GM19328 (cell line): ENCODE measurements at regions not wholly inside any gene's neighbourhood (a gene's known extent, or its start where the extent isn't known, plus 50 kb on each side); places are given as distances from the start of the nearest gene placed in this dataset.
"Not testable (repeated sequence)": the region's sequence is repeated elsewhere in the genome, so short reads cannot be mapped to it uniquely, and the experiment has no call there.

Experiments used
- ATAC-seq: cut with Tn5 transposase; IDR thresholded peaks from one replicate; pipeline ENCODE4 v1.9.1; 2021; ENCODE audit warnings: mild to moderate bottlenecking, moderate library complexity; ENCODE audit not compliant: unreplicated experiment

GRCh38 chr18:43710135-43710534, 432.8 kb upstream of the SYT4 start:
- no peak for ATAC-seq

DNA sequence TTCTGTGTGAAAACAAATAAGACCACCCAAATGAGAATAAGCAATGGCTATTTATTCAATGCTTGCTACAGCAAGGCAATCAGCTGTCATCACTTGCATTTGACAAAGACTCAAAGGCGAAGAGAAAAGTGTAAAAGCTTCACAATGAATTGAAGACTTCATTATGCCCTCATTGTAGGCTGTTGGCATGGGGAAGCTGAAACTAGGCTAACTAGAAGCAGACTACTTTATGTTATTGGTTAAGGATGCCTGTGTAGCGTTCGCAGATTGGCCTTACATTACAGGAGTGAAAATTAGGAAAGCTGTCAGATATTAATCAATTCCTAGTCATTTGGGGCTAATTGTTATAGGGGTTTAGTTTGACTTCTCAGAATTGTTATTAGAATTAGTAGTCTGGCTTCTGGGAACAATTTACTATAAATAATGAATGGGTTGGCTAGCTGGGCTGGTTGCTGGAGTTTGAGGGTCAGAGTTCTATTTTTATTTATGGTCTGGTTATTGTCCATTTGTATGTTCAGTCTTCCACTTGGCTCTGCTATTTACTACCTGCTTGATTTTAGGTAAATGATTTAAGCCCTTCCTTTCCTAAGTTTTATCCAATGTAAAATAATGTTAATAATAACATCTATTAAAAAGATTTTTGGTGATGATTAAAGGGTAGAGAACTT, 437.2 kb upstream of the SYT4 start:
- no peak for ATAC-seq

DNA sequence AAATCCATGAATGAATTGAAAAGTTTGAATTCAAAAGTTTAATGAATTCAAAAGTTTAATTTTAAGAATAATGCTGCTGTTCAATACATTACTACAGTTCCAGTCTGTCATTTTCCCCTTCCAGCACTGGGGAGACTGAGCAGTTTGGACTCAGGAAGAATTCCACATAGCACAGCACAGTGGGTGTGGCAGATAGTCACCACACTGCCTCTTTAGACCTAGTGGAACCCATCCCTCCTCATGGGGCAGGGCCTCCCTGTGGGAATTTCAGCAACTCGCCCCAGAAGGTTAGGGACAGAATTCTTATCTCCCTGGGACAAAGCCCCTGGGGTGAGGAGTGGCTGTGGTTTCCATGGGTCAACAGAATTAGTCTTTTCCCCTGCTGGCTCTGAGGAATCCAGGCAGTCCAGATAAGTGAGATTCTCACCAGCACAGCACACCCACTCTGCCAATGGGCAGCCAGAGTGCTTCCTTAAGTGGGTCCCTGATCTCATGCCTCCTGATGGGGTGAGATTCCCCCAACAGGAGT, 442.0 kb upstream of the SYT4 start:
- ATAC-seq: no peak

- ATAC-seq: no peak
Observed at GRCh38 chr18:43720041-43720440, 442.8 kb upstream of the SYT4 start.

DNA sequence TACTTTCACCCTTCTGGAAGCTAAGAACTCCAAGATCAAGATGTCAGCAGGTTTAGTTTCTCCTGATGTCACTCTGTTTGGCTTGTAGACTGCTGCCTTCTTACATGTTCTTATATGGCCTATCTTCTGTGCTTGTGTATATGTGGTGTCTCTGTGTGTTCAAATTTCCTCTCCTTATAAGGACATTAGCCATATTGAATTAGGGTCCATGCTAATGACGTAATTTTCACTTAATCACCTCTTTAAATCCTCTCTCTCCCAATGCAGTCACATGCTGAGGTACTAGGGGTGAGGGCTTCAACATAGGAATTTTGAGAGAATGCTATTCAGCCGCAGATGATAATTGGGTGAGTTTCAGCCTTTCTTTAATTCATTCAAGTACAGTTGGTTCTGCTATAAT, 458.3 kb upstream of the SYT4 start:
- no peak for ATAC-seq

GRCh38 chr18:43744960-43745745, 467.9 kb upstream of the SYT4 start:
- ATAC-seq: no peak

DNA sequence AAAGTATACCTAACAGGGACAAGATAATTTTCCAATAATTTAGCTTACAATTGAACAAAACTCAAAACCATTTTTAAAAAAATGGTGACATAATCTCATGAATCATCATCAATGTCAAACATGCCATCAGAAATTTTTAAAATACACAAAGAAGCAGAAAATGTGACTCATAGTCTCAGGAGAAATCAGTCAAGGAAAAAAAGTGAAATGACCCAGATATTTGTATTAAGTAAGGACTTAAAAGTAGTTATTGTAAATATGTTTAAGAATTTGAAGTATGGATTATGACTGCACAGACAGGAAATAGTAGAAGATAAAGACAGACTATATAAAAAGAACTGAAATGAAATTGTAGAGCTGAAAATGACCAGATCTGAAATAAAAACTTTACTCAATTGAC, 473.9 kb upstream of the SYT4 start:
- ATAC-seq: no peak

GRCh38 chr18:43751835-43752234, 474.5 kb upstream of the SYT4 start:
- ATAC-seq: no peak

- ATAC-seq: no peak
Observed at GRCh38 chr18:43757273-43757672, 480.0 kb upstream of the SYT4 start.

GRCh38 chr18:43758734-43759133, 481.4 kb upstream of the SYT4 start:
- no peak for ATAC-seq

DNA sequence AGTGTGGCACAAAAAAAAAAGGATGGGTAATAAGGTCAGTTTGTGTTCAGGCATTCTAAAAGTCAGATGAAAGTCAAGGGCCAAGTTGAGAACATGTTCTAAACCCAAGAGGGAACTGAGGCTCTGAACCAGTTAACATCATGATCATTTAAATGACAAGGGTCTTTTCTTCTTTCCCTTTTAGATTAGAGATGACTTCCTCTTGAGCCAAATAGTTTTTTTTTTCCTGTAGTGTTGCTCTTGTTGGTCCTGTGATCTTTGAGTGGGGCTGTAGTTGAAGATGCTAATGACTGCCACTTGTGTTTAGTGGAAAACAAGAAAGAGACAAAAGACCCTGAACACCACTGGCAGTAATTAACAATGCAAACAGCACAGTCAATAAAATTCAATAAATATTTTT, 482.7 kb upstream of the SYT4 start:
- ATAC-seq: no peak

DNA sequence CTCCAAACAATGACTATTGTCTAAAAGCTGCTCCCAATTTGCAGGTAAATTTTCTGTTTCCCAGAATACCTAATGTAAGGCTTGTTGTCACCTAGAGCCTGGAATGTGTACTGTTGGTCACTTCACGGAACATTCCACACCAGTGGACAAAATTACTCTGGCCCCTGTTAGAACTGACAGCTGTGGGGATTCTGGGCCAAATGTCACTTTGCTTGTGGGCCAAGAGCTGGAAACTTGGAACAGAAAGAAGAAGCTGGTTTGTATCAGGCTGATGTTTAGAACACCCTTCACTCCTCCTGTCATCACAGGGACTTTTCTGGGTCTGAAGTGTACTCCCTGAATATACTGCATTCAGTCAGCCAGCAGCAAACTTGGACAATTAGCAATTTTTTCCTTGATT, 495.6 kb upstream of the SYT4 start:
- ATAC-seq: no peak

GRCh38 chr18:43774497-43774896, 497.2 kb upstream of the SYT4 start:
- ATAC-seq: no peak

DNA sequence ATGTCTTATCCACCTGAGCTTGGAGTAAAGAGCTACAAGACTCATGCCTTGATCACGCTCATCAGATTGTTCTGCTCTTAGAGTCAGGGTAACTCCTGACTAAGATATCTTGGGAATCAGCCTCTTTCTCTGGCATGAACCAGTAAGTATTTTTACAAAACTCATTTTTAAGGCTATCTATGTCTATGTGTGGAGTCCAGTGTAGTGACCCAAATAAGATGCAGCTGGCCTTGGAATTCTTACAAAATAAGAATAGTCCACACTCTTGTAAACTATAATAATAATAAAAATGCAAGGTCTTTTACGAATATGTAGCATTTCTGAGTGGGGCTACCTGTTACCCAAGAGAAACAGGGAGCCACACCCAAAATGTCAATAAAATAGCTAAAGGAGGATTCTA, 498.3 kb upstream of the SYT4 start:
- no peak for ATAC-seq

- ATAC-seq: no peak
Observed at GRCh38 chr18:43776997-43777396, 499.7 kb upstream of the SYT4 start.

- no peak for ATAC-seq
Observed at GRCh38 chr18:43777636-43778304, 500.5 kb upstream of the SYT4 start.

DNA sequence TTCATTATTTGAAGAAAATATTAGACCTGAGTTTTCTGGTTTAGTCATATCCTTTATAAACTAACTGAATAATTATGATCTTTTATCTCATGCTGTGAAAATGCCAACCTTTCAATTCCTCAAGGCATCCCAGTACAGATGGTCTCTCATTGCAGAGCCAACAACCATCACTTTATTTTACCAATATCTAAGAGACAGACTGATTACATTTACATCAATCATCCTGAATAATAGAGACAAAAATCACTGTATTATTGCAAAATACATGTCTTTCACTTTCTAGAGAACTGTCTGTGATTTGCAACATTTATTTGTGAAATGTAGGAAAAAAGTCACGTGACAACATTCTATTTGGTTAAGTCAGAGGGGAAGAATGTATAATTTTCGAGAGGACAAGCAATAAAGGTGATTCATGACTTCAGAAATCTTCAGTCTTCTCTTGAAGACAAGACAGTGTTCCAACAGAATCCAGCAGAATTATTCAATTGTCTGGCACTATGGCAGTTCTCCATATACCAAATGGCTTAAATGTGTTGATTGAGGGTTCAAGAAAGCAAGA, 503.6 kb upstream of the SYT4 start:
- ATAC-seq: no peak

- no peak for ATAC-seq
Observed at GRCh38 chr18:43785158-43785557, 507.9 kb upstream of the SYT4 start.

DNA sequence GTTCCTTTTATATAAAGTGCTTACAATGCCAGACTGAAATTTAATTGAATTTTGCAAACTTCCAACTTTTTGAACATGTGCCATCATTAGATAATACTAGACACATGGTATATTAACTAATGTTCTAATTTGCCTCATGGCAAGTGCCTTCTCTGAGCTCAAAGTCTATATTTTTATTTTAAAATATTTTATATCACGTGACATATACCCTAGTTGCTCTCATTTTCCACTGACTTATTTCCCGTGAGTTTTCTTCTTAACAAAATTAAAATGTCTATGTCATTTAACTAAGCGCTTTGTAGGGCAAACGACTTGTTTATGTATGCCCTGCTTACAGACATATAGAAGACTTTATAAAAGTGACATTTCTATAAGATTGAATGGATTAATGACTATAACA, 509.6 kb upstream of the SYT4 start:
- ATAC-seq: no peak

GRCh38 chr18:43787721-43788120, 510.4 kb upstream of the SYT4 start:
- ATAC-seq: not testable (repeated sequence)

DNA sequence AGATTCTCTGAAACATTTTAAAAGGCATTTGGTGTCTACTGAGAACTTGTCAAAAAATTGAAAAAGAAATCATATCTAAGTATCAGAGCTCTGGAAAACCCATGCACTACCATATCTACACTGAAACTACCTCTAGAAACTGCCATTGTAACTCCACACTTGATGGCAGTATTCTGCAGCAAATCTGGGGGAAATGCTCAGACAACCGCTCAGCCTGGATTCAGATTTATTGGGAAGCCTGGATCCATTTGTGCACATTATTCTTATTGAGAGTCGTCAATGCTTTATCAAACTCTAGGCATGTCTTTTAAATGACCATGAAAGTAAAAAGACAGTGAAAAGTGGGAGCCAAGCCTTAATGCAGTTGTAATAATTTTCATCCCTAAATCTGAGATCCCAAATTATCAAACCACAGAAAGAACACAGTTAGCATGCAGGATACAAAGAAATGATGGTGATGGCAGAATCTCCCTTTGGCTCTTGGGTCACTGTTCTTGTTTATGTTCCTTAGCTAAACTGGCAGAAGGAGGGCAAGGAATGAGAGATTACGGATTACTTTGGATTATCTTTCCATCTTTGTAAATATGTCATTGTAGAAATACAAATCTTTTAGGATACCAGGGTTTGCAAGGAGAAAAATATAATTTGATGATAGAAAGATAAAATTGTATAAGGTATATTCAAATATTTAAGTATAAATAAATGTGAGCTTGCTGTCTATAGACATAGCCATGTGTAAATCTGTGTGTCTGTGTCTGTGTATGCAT, 512.1 kb upstream of the SYT4 start:
- ATAC-seq: no peak
